ENCODE measurements at regions not wholly inside any gene's neighbourhood (a gene's known extent, or its start where the extent isn't known, plus 50 kb on each side); places are given as distances from the start of the nearest gene placed in this dataset.
"Not testable (repeated sequence)": the region's sequence is repeated elsewhere in the genome, so short reads cannot be mapped to it uniquely, and the experiment has no call there.

DNA sequence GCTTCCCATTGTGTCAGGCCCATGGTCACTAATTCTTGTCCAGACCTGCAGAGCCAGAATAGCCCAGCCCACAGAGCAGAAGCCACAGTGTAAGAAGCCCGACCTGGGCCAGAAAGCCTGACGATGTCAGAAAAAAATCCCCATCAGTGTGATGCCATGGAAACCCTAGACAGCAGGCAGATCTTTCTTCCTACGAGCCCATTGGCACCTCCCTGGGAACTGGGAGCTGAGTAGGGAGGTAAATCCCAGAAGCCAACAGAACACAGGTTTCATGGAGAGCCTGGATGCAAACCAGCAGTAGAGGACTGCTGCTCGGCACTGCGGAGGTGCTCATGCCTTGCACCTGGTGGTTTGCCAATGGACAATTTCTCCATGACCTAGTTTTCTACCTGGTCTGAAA lies 82.2 kb upstream of the SLC22A16 start:
- no peak for ATAC-seq

- ATAC-seq = no peak
These were observed 80.8 kb upstream of the SLC22A16 start for GRCh38 chr6:110557199-110557598.

GRCh38 chr6:110556317-110557110 lies 80.1 kb upstream of the SLC22A16 start:
- ATAC-seq = no peak

- no peak for ATAC-seq
These were observed 78.6 kb upstream of the SLC22A16 start for GRCh38 chr6:110554966-110555460.

DNA sequence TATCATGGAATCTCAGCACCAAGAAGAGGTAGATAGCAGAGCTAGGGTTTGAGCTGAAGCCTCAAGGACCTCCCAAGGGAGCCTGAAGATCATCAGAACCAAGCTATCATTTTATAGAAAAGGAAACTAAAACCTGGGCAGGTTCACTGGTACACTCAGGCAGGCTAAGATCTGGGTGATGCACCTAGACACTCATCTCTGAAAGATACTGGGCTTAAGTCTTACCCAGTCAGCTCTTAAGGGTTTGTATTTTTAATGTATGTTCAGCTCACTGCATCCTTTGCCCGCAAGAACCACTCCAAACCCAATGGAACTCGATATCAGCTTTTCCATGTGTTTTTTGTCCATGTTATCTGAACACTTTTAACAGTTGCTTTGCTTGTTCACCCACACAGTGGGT lies 78.0 kb upstream of the SLC22A16 start:
- ATAC-seq = no peak

DNA sequence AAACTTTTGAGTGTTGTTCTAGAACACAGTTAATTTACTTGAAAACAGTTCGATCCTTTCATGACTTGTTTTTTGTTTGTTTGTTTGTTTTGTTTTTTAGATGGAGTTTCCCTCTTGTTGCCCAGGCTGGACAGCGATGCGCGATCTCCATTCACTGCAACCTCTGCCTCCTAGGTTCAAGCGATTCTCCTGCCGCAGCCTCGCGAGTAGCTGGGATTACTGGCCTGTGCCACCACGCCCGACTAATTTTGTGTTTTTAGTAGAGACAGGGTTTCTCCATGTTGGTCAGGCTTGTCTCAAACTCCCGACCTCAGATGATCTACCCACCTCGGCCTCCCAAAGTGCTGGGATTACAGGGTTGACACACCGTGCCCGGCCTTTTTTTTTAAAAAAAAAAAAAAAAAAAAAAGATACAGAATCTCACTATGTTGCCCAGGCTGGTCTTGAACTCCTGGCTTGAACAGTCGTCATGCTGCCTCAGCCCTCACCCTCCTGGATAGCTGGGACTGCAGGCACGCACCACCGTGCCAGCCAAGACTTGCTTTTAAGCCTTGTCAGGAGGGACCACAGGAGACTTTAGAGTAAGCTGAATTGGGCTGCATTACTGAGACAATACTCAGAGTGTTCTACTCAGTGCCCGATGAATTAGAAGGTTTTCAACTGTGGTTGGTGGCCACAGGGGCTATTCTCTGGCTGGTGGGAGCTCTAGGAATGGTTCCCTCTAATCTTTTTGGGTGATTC lies 76.7 kb upstream of the SLC22A16 start:
- ATAC-seq = no peak

- no peak for ATAC-seq
These were observed 75.7 kb upstream of the SLC22A16 start for GRCh38 chr6:110552076-110552475.

DNA sequence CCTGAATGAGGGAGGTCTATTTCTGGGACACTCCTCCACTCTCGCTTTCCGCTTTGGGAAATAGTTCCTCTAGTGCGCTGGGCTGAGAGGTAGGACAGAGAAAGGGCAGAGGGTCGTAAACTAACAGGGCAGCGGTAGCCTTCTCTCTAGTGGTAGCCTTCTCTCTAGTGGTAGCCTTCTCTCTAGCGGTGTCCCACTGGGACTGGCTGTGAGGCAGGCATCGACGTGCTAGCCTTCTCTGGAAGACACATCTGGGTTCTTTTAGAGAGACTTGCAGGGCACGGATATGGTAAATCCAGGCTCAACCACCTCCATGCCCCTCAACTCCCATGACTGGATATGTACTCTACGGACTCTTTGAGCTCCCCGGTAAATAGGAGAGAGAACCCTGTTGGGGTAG lies 74.7 kb upstream of the SLC22A16 start:
- no peak for ATAC-seq

GRCh38 chr6:110550353-110550752 lies 73.9 kb upstream of the SLC22A16 start:
- ATAC-seq = no peak

GRCh38 chr6:110549277-110549676 lies 72.9 kb upstream of the SLC22A16 start:
- ATAC-seq = no peak

- no peak for ATAC-seq
These were observed 71.9 kb upstream of the SLC22A16 start for GRCh38 chr6:110548110-110548847.

DNA sequence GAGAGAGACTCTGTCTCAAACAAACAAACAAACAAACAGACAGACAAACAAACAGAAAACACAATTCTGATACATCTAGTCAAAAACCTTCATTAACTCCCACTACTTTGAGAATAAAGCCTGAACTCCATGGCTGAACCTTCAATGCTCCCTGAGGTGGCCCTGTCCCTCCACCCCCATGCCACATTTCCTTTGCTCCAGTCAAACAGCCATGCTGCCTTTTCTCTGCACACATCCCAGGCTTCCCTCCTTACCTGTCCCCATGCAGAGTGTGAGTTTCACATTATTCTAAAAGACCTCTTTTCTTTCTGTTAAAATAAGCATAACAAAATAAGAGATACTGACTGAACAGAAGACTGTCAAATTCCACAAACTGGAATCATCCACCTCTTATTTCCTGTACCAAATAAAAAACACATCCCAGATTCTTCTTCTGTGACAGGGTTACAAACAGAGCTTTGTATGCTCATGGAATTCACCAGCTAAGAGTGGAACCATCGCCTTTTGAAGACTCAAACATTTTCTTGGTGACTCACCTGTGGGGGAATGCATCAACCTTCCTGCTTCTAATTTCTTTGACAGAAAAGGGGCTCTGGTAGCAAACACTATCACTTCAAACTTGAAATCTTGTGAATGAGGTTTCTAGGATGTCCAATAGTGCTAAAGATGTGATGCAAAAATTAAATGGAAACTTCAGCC lies 71.0 kb upstream of the SLC22A16 start:
- no peak for ATAC-seq

GRCh38 chr6:110545081-110545872 lies 68.9 kb upstream of the SLC22A16 start:
- no peak for ATAC-seq

- ATAC-seq = no peak
These were observed 68.1 kb upstream of the SLC22A16 start for GRCh38 chr6:110544472-110544871.

- ATAC-seq = no peak
These were observed 66.7 kb upstream of the SLC22A16 start for GRCh38 chr6:110543106-110543505.

DNA sequence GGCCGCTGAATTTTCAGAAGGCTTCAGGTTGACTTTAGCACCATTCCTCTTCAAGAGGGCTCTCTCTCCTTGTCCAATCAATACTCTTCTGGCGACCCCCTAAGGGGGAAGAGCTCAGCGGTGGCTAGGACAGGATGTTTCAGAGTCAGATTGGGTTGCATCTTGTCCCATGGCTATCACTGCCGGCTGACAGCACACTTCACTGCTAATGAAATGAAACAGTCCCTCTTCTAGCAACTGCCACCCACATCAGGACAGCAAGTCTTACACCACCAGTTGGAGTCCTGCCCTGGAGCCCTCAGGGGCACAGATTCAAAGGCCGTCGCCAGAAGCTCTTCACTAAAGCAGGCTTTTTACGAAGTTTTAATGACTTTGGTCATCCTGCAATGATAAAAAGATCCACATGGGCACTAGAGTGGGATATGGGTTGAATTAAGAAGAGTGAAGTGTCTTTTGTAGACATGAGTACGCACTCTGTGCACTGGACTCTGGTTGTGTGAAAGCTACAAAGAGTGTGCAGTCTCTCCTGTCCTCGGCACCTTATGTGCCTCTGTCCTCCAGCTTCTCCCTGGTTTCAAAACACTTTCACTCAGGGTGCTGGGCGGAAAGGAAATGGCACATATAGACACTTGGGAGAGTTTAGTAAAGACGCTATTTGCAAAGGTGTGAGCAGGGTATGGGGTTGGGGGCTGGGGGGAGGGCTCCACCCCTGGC lies 66.1 kb upstream of the SLC22A16 start:
- no peak for ATAC-seq

- no peak for ATAC-seq
These were observed 65.4 kb upstream of the SLC22A16 start for GRCh38 chr6:110541701-110542309.

DNA sequence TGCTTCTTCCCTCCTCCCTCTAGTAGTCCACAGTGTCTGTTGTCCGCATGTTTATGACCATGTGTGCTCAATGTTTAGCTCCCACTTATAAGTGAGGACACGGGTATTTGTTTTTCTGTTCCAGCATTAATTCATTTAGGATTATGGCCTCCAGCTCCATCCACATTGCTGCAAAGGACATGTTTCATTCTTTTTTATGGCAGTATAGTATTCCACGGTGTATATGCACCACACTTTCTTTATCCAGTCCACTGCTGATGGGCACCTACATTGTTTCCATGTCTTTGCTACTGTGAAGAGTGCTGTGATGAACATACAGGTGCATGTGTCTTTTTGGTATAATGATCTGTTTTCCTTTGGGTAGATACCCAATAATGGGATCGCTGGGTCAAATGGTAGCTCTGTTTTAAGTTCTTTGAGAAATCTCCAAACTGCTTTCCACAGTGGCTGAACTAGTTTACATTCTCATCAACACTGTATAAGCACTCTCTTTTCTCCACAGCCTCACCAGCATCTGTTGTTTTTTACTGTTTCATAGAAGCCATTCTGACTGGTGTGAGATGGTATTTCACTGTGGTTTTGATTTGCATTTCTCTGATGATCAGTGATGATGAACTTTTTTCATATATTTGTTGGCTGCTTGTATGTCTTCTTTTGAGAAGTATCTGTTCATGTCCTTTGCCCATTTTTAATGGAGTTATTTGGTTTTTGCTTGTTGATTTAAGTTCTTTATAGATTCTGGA lies 63.0 kb upstream of the SLC22A16 start:
- not testable (repeated sequence) for ATAC-seq

- ATAC-seq = no peak
These were observed 62.2 kb upstream of the SLC22A16 start for GRCh38 chr6:110538416-110539160.

Measured in activated CD4-positive, CD25-positive, alpha-beta regulatory T cell treated with anti-CD3 and anti-CD28 coated beads, Interleukin-2, amount 50 U/mL, for 24 hours (primary cell).